ENCODE measurements at regions not wholly inside any gene's neighbourhood (a gene's known extent, or its start where the extent isn't known, plus 50 kb on each side); places are given as distances from the start of the nearest gene placed in this dataset.

DNA sequence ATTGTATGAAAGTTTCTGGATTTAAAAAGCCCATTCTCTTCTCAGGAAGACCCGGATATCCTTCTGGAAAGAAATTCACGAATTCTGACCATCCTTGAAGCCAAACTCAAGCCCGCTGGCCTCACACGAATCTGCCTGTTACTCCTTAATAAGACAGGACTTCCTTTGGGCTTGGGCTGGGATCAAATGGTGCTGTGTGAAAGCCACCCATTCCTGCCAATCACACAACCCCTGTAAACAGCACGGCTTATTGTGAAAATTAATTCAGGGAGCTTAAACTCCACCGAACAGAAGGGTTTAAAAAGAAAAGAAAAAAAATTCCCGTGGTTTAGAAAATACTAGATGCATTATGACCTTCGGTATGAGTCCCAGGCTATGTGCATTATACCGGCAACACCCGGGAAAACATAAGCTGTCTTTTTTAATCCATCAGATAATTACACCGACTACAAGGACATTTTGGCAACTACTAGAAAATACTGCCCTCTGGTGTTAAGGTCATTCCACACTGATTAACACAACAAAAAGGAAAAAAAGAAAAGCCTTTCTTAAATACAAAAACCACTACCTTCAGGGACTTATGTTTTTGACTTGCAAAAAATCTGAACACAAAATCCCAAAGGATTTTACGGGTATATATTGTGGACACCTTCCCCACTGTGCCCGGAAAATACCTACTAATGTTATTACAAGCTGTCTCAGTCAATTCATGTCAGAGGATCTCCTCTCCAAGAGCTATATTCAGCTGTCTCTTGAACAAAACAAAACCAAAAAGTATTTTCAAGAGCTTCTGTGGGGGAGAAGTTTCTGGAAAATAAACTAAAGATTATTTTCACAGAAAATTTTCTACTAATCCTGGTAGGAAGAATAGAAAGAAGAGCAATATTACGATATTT, 76.0 kb upstream of the LSM14A start:
- TF ChIP-seq CTCF (IDR thresholded peaks at IDR 0.05) (peak; percentile 33 to 49), EP300 (IDR thresholded peaks at IDR 0.05) (no peak), POLR2AphosphoS5 (IDR thresholded peaks at IDR 0.05) (no peak)

All from suprapubic skin (tissue), 4 donors.